ENCODE measurements at regions not wholly inside any gene's neighbourhood (a gene's known extent, or its start where the extent isn't known, plus 50 kb on each side); places are given as distances from the start of the nearest gene placed in this dataset.

DNA sequence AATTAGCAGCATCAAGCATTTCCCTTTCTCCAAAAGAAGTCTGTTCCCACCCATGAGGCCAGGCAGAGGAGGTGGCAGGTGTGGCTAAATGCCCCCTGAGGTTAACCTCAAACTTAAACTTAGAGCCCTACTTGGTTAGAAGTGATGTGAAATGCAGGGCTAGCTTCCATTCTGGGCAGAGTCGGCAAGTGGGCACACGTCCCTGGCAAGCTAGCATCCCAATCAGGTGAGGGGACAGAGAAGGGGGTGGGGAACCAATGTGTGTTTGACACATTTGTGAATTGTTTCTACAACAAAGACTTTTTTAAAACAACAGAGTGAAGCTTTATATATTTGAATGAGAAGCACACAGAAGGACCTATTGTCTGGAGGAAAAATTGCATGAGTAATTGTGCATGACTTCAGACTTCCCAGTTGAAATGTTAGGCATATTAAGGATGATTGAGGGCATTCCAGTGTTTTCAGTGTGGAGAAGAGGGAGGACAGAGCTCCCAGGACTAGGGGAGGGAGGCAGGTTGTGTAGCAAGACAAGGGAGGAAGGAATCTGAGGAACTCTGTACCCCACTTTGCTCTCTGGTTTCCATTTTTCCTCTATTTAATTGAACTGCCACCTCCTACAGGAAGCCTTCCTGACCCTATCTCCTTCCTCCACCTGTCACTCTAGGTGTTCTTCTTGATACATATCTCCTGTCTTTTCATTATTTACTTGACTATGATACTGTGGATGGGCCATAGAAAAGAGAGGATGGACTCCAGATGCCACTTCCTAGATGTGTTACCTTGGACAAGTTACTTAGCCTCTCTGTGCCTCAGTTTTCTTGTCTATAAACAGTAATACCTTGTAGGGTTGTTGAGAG is 83.3 kb upstream of the PICALM start:
- Histone ChIP-seq H3K27ac (peak overlapping the region; percentile 63), H3K4me1 (peaks cover 31% of the 10 kb centered on the region), H3K9me3 (no peaks in the 10 kb centered on the region), H3K36me3 (no peaks in the 10 kb centered on the region), H3K27me3 (no peaks in the 10 kb centered on the region), H3K4me3 (no peak overlapping the region)
- DNase-seq (ENCODE audit: extremely low spot score in 2 of 2), result no peak
- intact Hi-C loops (cut with DNase I), result no loop called here
- TF ChIP-seq POLR2AphosphoS5 (IDR thresholded peaks at IDR 0.05; ENCODE audit: insufficient read depth in 1 of 2, low read depth in 1 of 2), result no peak
- no peak for TF ChIP-seq POLR2A (IDR thresholded peaks at IDR 0.05)
- TF ChIP-seq, protein P1, sequence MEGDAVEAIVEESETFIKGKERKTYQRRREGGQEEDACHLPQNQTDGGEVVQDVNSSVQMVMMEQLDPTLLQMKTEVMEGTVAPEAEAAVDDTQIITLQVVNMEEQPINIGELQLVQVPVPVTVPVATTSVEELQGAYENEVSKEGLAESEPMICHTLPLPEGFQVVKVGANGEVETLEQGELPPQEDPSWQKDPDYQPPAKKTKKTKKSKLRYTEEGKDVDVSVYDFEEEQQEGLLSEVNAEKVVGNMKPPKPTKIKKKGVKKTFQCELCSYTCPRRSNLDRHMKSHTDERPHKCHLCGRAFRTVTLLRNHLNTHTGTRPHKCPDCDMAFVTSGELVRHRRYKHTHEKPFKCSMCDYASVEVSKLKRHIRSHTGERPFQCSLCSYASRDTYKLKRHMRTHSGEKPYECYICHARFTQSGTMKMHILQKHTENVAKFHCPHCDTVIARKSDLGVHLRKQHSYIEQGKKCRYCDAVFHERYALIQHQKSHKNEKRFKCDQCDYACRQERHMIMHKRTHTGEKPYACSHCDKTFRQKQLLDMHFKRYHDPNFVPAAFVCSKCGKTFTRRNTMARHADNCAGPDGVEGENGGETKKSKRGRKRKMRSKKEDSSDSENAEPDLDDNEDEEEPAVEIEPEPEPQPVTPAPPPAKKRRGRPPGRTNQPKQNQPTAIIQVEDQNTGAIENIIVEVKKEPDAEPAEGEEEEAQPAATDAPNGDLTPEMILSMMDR (IDR thresholded peaks at IDR 0.05), result no peak

- DNase-seq (ENCODE audit: extremely low spot score in 2 of 2), result no peak
- Histone ChIP-seq H3K27me3 (no peaks in the 10 kb centered on the region), H3K4me3 (no peak overlapping the region), H3K27ac (peak overlapping the region; percentile 63), H3K36me3 (no peaks in the 10 kb centered on the region), H3K4me1 (peaks cover 31% of the 10 kb centered on the region), H3K9me3 (no peaks in the 10 kb centered on the region)
- TF ChIP-seq, protein P1 (IDR thresholded peaks at IDR 0.05), result no peak
- TF ChIP-seq POLR2AphosphoS5 (IDR thresholded peaks at IDR 0.05; ENCODE audit: insufficient read depth in 1 of 2, low read depth in 1 of 2) (no peak), POLR2A (IDR thresholded peaks at IDR 0.05) (no peak)
- intact Hi-C loops (cut with DNase I), result no loop called here
Observed at GRCh38 chr11:86151174-86152005, 82.5 kb upstream of the PICALM start.

- Histone ChIP-seq H3K27ac (peak overlapping the region; percentile 63), H3K4me1 (peaks cover 31% of the 10 kb centered on the region), H3K4me3 (no peak overlapping the region), H3K27me3 (no peaks in the 10 kb centered on the region), H3K36me3 (no peaks in the 10 kb centered on the region), H3K9me3 (no peaks in the 10 kb centered on the region)
- intact Hi-C loops (cut with DNase I), result no loop called here
- no peak for DNase-seq (ENCODE audit: extremely low spot score in 2 of 2)
- TF ChIP-seq, protein P1 (IDR thresholded peaks at IDR 0.05), result no peak
- TF ChIP-seq POLR2A (IDR thresholded peaks at IDR 0.05), result no peak
- no peak for TF ChIP-seq POLR2AphosphoS5 (IDR thresholded peaks at IDR 0.05; ENCODE audit: insufficient read depth in 1 of 2, low read depth in 1 of 2)
Observed at GRCh38 chr11:86150847-86151173, 81.9 kb upstream of the PICALM start.

GRCh38 chr11:86149792-86150191 is 80.9 kb upstream of the PICALM start:
- Histone ChIP-seq H3K27me3 (no peaks in the 10 kb centered on the region), H3K27ac (no peak overlapping the region), H3K9me3 (no peaks in the 10 kb centered on the region), H3K36me3 (no peaks in the 10 kb centered on the region), H3K4me3 (no peak overlapping the region), H3K4me1 (peaks cover 31% of the 10 kb centered on the region)
- TF ChIP-seq, protein P1 (IDR thresholded peaks at IDR 0.05), result no peak
- TF ChIP-seq POLR2A (IDR thresholded peaks at IDR 0.05) (no peak), POLR2AphosphoS5 (IDR thresholded peaks at IDR 0.05; ENCODE audit: insufficient read depth in 1 of 2, low read depth in 1 of 2) (no peak)
- intact Hi-C loops (cut with DNase I), result no loop called here
- no peak for DNase-seq (ENCODE audit: extremely low spot score in 2 of 2)
